Testis (tissue), 2 donors: ENCODE measurements at regions not wholly inside any gene's neighbourhood (a gene's known extent, or its start where the extent isn't known, plus 50 kb on each side); places are given as distances from the start of the nearest gene placed in this dataset.

Experiments
- CTCF ChIP-seq, 3 experiments: fragments of 450-650 bp in 2 of 3; fragments of 200-600 bp in 1 of 3; sonication (generic) in 1 of 3; IDR thresholded peaks; one replicate each; pipeline ENCODE4 v1.5.1; 2016 to 2019; ENCODE audit warnings: antibody characterized with exemption in 3 of 3, mild to moderate bottlenecking in 2 of 3, moderate library complexity in 1 of 3
- POLR2A ChIP-seq: fragments of 450-650 bp; IDR thresholded peaks from one replicate; pipeline ENCODE4 v1.6.1; 2017; ENCODE audit warnings: antibody characterized with exemption, mild to moderate bottlenecking, moderate library complexity

- TF ChIP-seq CTCF (IDR thresholded peaks at IDR 0.05), result no peak
- no peak for TF ChIP-seq POLR2A
These were observed 365.5 kb upstream of the BOD1L1 start for GRCh38 chr4:13992975-13993520.
